ENCODE measurements at regions not wholly inside any gene's neighbourhood (a gene's known extent, or its start where the extent isn't known, plus 50 kb on each side); places are given as distances from the start of the nearest gene placed in this dataset.

DNA sequence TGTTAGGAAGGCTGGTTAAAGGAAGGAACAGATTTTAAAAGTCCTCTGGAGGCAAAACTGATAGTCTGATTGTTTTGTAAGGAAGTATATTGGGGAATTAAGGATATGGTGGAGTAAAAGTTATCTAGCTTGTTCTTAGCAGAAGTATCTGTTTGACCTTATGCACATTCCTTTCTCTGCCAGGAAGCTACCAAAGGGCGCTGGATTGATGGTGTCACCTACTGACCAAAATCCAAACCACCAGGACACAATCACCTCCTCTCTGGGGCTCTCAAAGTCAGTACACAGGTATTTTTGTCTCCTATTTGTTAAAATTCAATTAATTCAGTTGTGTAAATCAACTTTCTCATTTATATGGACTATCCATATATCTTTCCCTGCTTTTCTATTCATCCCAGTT lies 484.5 kb downstream of the NUP35 start:
- no peak for ATAC-seq (replicated peaks)
- no peak overlapping the region for H3K27ac Mint-ChIP-seq

DNA sequence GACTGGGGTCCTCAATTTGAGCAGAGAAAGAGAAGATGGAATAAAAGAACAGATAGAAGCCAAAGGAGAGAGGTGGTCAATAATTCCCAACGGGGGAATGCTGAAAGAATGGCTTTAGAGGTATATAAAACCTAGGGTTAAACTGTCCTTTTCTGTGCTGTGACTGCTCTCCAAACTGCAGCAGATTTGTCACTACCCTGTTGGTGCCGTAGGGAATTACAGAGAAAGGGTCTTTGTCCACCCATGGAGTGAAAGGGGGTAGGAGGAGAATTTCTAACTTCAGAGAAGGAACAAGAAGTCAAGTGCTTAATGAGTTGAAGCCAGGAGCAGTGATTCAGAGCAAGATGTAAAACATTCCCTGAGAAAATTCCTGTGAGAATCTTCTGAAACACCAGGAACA lies 486.5 kb downstream of the NUP35 start:
- H3K27me3 Mint-ChIP-seq, result no peaks in the 10 kb centered on the region
- H3K36me3 Mint-ChIP-seq, result no peaks in the 10 kb centered on the region
- no peak overlapping the region for H3K4me3 Mint-ChIP-seq
- no peak overlapping the region for H3K27ac Mint-ChIP-seq
- H3K4me1 Mint-ChIP-seq, result no peaks in the 10 kb centered on the region
- H3K9me3 Mint-ChIP-seq, result peaks cover 0 to 6% of the 10 kb centered on the region in 2 donors
- ATAC-seq (replicated peaks), result no peak
- DNase-seq, result no peak

More for the DNA sequence above, 484.5 kb downstream of the NUP35 start:
- Mint-ChIP-seq H3K4me3 (no peak overlapping the region), H3K36me3 (no peaks in the 10 kb centered on the region), H3K4me1 (no peaks in the 10 kb centered on the region), H3K9me3 (peaks cover 0 to 6% of the 10 kb centered on the region in 2 donors), H3K27me3 (no peaks in the 10 kb centered on the region)
- DNase-seq, result no peak

DNA sequence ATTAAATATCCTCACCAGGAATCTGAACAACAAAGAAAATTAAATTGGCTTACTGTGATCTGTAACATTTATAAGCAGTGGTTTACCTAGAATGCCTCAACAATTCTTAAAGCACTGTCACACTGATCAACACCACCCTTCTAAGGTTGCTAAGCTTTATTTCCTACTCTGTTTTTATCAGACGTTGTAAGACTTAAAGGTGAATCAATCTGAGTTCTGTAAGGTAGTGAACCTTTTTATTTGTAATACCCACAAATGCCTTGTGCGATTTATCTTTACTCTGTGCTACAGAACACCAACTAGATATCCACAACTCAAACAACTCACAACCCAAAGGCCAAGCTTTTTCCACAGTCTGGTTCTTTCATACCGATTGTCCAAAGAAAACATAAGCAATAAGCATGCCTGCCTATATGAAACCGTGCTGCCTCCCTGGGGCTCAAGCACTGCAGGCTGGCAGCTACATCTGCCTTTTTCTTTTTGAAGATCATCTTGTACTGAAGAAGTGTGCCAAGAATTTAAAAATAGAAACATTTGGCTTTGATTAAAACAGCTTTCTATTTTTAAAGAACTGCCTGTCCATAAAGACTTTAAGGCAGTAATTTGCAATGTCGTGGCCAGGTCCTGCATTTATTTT lies 490.7 kb downstream of the NUP35 start:
- Mint-ChIP-seq H3K4me1 (no peaks in the 10 kb centered on the region), H3K27ac (no peak overlapping the region), H3K9me3 (peaks cover 5 to 13% of the 10 kb centered on the region in 2 donors), H3K36me3 (no peaks in the 10 kb centered on the region), H3K27me3 (no peaks in the 10 kb centered on the region), H3K4me3 (no peak overlapping the region)
- DNase-seq (no peak), ATAC-seq (replicated peaks) (no peak)

DNA sequence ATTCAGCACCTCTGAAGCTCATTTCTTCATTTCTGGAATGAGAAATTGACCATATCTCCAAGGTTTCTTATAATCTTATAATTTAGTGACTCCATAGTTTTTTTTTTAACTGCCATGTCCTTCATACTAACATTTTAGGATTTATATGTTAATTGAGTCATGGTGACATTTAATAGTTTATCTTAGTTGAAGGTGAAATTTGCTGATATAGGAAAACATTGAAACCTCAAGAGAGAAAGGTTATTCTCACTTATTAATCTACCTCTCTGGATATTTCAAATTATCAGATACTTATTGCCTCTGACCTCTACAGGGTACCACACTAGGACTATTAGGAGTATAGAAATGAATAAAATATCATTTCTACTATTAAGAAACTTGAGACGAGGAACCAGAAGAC lies 499.0 kb downstream of the NUP35 start:
- Mint-ChIP-seq H3K4me1 (no peaks in the 10 kb centered on the region), H3K27ac (no peak overlapping the region), H3K4me3 (no peak overlapping the region), H3K27me3 (no peaks in the 10 kb centered on the region), H3K36me3 (no peaks in the 10 kb centered on the region), H3K9me3 (peaks cover 8 to 10% of the 10 kb centered on the region in 2 donors)
- no peak for ATAC-seq (replicated peaks)
- no peak for DNase-seq

DNA sequence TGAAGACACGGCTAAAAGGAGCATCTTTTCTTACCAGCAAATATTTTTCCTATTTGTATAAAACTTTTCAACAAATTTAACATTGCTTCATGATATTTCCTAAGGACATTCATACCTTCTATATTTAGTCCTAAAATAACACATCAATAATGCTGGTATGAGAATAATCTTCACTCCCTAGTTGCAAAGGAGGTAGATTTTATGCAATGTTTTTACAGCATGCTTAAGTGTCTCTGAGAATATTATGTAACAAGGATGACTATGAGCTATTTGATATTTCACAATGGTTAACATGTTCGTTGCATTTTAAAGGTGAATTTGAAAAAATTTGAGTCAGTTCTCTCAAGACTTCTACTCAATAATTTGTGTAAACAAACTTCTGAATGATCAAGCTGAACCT lies 506.7 kb downstream of the NUP35 start:
- Mint-ChIP-seq H3K9me3 (peaks cover 2 to 4% of the 10 kb centered on the region in 2 donors), H3K27me3 (no peaks in the 10 kb centered on the region), H3K4me3 (no peak overlapping the region), H3K36me3 (no peaks in the 10 kb centered on the region), H3K4me1 (no peaks in the 10 kb centered on the region), H3K27ac (no peak overlapping the region)
- no peak for DNase-seq
- no peak for ATAC-seq (replicated peaks)

DNA sequence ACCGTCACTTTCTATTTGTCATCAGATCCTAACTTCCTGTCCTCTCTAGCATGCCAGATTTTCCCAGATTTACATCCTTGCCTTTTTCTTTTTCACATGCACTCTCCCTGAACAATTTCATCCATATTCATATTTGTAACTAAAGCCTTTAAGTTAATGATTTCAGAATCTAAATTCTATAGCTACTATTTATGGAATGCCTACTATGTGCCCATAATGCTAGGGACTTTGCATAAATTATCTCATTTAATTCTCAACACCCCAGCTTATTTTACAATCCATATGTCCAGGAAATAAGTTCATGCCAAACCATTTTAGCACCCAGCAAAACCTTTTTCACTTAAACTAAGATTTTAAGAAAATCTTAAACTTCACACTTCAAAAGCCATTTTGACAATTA lies 531.9 kb downstream of the NUP35 start:
- ATAC-seq (replicated peaks), result no peak
- no peaks in the 10 kb centered on the region for H3K36me3 Mint-ChIP-seq
- H3K9me3 Mint-ChIP-seq, result peaks cover 6 to 8% of the 10 kb centered on the region in 2 donors
- no peak overlapping the region for H3K4me3 Mint-ChIP-seq
- no peaks in the 10 kb centered on the region for H3K27me3 Mint-ChIP-seq
- H3K4me1 Mint-ChIP-seq, result no peaks in the 10 kb centered on the region
- DNase-seq, result no peak
- H3K27ac Mint-ChIP-seq, result no peak overlapping the region

DNA sequence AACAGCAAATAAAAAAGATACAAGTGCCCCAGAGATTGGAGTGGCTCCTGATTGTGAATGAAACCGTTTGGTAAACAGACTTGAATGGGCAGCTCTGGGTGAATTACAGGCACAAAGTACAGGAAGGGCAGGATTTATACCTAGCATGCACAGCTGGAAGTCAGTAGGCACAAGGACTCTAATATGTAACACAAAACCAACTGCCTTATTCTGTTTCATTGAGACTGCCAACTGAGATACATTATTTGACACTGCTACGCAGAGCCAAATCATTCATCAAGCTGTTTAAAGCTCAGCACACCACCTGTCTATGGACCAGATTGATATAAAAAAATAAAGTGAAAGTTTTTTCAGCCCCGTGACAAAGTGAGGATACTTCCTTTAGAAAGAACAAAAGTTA lies 541.2 kb downstream of the NUP35 start:
- Mint-ChIP-seq H3K9me3 (peaks cover 5 to 12% of the 10 kb centered on the region in 2 donors), H3K27me3 (no peaks in the 10 kb centered on the region), H3K4me3 (no peak overlapping the region), H3K27ac (no peak overlapping the region), H3K36me3 (no peaks in the 10 kb centered on the region), H3K4me1 (no peaks in the 10 kb centered on the region)
- ATAC-seq (replicated peaks) (no peak), DNase-seq (no peak)

DNA sequence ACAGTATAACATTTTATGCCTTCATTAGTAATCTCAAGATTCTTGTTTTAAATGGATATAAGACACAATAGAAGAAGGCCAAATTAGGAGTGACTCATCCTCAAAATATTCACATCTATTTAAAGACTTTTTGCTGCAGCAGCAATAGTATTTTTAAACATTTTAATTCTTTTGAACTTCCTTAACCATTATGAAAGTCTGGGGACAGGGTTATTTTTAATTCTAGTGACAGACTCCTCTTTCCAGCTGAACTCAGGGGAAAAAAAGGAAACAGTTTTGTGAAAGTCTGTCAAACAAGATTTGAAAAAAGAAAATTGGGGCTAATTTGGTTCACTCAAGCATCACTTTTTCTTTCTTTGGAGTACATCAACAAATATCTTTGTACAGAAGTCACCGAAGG lies 541.8 kb downstream of the NUP35 start:
- Mint-ChIP-seq H3K36me3 (no peaks in the 10 kb centered on the region), H3K27me3 (no peaks in the 10 kb centered on the region), H3K27ac (no peak overlapping the region), H3K9me3 (peaks cover 5 to 9% of the 10 kb centered on the region in 2 donors), H3K4me1 (no peaks in the 10 kb centered on the region), H3K4me3 (no peak overlapping the region)
- DNase-seq (no peak), ATAC-seq (replicated peaks) (no peak)

DNA sequence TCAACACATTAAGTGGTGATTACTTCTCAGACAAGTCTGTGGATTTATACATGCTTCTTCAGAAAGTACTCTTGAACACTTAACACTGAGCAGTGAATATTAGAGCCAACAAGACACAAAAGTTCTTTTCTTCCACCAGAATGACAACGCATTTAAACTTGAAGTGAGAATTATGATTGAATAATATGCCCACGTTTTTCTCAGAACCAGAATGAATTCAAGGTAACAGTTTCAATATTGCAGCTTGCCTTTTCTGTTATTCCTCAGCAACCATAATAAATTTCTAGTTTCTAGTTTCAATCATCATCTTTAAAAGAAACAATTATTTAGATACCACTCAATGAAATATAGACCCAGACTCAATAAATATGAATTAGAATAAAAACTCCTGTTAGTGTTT lies 547.0 kb downstream of the NUP35 start:
- H3K36me3 Mint-ChIP-seq, result no peaks in the 10 kb centered on the region
- no peaks in the 10 kb centered on the region for H3K27me3 Mint-ChIP-seq
- H3K4me3 Mint-ChIP-seq, result no peak overlapping the region
- no peak for ATAC-seq (replicated peaks)
- H3K27ac Mint-ChIP-seq, result no peak overlapping the region
- no peaks in the 10 kb centered on the region for H3K4me1 Mint-ChIP-seq
- DNase-seq, result no peak
- H3K9me3 Mint-ChIP-seq, result no peaks in the 10 kb centered on the region

DNA sequence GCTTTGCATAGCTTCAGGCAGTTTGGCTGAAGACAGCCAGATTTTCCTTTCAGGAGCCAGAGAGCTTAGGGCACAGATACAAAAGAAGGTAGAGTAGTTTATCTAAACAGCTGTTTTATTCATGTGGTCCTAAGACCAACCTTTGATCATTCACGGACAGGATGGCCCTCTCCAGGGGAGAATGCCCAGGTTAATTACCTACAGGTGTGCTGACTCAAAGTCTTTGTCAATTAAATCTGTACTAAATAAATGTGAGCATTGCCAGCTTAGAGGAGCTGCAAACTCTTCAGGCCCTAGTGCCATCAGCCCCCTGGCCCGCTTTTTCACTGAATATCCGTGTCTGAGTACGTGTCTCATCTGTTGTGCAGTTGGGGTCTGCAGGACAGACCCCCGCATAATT lies 554.7 kb downstream of the NUP35 start:
- Mint-ChIP-seq H3K27ac (no peak overlapping the region), H3K4me1 (no peaks in the 10 kb centered on the region), H3K27me3 (no peaks in the 10 kb centered on the region), H3K4me3 (no peak overlapping the region), H3K36me3 (no peaks in the 10 kb centered on the region), H3K9me3 (peaks cover 0 to 3% of the 10 kb centered on the region in 2 donors)
- ATAC-seq (replicated peaks) (no peak), DNase-seq (no peak)

DNA sequence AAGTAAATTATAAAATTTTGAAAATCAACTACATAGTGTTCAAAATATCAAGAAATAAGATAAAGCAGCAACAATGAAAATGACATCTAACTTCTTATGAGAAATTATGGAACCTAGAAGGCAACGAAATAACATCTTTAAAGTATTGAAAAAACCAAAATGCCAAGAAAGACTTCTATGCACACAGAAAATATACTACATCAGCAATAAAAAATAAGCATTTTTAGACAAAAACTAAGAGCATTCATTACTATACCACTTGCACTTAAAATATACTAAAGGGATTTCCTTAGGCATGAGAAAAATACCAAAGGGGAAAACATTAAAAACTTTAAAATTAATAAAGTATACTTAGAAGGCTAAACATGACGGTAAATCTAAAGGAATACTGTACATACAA lies 556.3 kb downstream of the NUP35 start:
- Mint-ChIP-seq H3K27me3 (no peaks in the 10 kb centered on the region), H3K36me3 (no peaks in the 10 kb centered on the region), H3K4me3 (no peak overlapping the region), H3K9me3 (peaks cover 0 to 8% of the 10 kb centered on the region in 2 donors), H3K4me1 (no peaks in the 10 kb centered on the region), H3K27ac (no peak overlapping the region)
- no peak for ATAC-seq (replicated peaks)
- DNase-seq, result no peak

DNA sequence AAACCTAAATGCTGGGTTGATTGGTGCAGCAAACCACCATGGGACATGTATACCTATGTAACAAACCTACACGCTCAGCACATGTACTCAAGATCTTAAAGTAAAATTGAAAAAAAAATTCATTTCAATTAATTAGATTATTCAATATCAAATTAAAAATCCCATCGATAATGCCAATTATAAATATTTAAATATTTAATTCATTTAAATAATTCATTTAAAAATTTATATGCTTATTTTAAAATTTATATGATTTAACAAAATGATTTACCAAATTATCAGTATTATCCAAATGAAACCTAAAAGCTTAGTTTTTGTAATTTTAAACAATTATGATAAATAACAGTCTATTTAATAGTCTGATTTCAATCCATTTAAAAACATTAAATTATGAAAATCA lies 560.4 kb downstream of the NUP35 start:
- no peak for DNase-seq
- H3K36me3 Mint-ChIP-seq, result no peaks in the 10 kb centered on the region
- no peak for ATAC-seq (replicated peaks)
- no peaks in the 10 kb centered on the region for H3K4me1 Mint-ChIP-seq
- peaks cover 9 to 17% of the 10 kb centered on the region in 2 donors for H3K9me3 Mint-ChIP-seq
- H3K27me3 Mint-ChIP-seq, result no peaks in the 10 kb centered on the region
- no peak overlapping the region for H3K27ac Mint-ChIP-seq
- H3K4me3 Mint-ChIP-seq, result no peak overlapping the region

DNA sequence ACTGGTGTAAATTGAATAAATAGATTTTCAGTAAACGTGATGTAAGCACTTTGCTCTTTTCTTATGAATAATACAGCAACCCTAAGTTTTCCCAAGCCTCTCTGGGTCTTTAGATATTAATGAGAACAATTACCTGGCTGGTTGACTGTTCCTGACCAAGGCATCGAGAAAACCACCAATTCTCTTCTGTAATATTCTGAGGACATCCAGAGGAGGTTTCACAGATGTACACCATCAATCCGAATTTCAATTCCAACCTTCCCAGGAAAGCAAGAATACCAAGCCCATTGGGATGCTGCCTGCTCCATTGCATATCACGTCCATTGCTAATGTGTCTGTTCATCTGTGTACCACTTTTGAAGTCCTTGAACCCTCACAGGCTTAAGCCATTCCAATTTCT lies 571.8 kb downstream of the NUP35 start:
- H3K4me1 Mint-ChIP-seq, result no peaks in the 10 kb centered on the region
- H3K36me3 Mint-ChIP-seq, result no peaks in the 10 kb centered on the region
- ATAC-seq (replicated peaks) (no peak), DNase-seq (no peak)
- H3K27ac Mint-ChIP-seq, result no peak overlapping the region
- no peak overlapping the region for H3K4me3 Mint-ChIP-seq
- peaks cover 10 to 20% of the 10 kb centered on the region in 2 donors for H3K9me3 Mint-ChIP-seq
- no peaks in the 10 kb centered on the region for H3K27me3 Mint-ChIP-seq

DNA sequence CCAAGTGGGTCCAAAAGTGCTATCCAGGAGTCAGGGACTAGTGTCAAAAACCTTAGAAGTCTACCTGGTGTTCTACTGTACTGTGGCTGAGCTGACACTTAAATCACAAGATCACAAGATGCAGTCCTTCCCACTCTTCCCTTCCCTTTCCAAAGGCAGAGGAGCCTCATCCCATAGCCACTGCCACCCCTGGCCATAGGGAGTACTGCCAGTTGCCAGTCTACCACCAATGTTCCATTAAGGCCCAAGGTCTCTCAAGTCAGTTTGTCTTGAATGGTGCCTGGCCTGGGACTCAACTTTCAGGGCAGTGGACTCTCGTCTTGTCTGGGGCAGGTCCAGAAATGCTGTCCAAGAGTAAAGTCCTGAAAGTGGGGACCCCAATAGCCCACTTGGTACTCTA lies 585.6 kb downstream of the NUP35 start:
- Mint-ChIP-seq H3K9me3 (peaks cover 6 to 8% of the 10 kb centered on the region in 2 donors), H3K27me3 (no peaks in the 10 kb centered on the region), H3K27ac (no peak overlapping the region), H3K36me3 (no peaks in the 10 kb centered on the region), H3K4me1 (no peaks in the 10 kb centered on the region), H3K4me3 (no peak overlapping the region)
- DNase-seq (no peak), ATAC-seq (replicated peaks) (peak in 1 of 2 donors; percentile 19)

DNA sequence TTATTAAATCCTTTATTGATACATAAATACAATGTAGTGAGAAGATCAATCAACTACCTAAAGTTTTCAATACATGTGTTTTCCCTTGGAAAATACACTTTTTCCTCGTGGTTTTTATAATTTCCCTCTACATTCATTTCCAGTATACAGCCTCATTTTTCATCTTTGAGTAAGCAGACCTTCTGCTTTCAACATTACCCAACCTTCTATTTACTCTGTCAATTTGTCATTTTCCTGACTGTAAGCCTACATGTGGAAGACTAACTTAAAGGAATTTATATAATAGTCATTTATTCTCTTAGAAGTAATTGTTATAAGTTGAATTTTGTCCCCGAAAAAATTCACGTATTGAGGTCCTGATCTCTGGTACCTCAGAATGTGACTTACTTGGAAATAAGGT lies 594.0 kb downstream of the NUP35 start:
- H3K27ac Mint-ChIP-seq, result no peak overlapping the region
- H3K4me3 Mint-ChIP-seq, result no peak overlapping the region
- no peaks in the 10 kb centered on the region for H3K4me1 Mint-ChIP-seq
- ATAC-seq (replicated peaks) (no peak), DNase-seq (no peak)
- no peaks in the 10 kb centered on the region for H3K27me3 Mint-ChIP-seq
- H3K36me3 Mint-ChIP-seq, result no peaks in the 10 kb centered on the region
- H3K9me3 Mint-ChIP-seq, result peaks cover 0 to 2% of the 10 kb centered on the region in 2 donors

DNA sequence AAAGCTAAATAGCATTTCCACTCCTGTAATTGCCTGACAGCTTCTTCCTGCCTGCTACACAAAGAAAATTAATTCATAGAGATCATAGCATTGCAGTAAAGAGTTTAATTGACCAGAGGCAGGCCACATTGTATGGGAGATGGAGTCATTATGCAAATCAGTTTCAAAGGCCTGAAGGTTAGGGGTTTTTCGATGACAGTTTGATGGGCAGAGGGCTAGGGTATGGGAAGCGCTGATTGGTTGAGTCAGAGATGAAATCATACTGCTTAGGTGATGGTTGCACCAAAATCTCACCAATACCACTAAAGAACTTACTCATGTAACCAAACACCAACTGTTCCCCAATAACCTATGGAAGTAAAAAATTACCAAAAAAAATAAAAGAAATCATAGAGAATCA lies 599.0 kb downstream of the NUP35 start:
- no peaks in the 10 kb centered on the region for H3K36me3 Mint-ChIP-seq

More for the DNA sequence above, 599.0 kb downstream of the NUP35 start:
- ATAC-seq (replicated peaks) (no peak), DNase-seq (no peak)
- Mint-ChIP-seq H3K4me3 (no peak overlapping the region), H3K4me1 (no peaks in the 10 kb centered on the region), H3K27me3 (no peaks in the 10 kb centered on the region), H3K27ac (no peak overlapping the region), H3K9me3 (no peaks in the 10 kb centered on the region)
